GM12878 (cell line): ENCODE measurements at regions not wholly inside any gene's neighbourhood (a gene's known extent, or its start where the extent isn't known, plus 50 kb on each side); places are given as distances from the start of the nearest gene placed in this dataset.

Experiments
- ATAC-seq: fragments of 200-7000 bp; cut with Tn5 transposase; 3 replicates; pipeline ENCODE4 v1.9.1; 2020; ENCODE audit warnings: mild to moderate bottlenecking, moderate library complexity
- BruUV-seq: library from RNA; stranded (reverse); fragments of 400-500 nt; replicated peaks from 2 replicates; lab custom pipeline; 2021; lab: Mats Ljungman, UMichigan
- CTCF ChIA-PET: fragments of 300-600 bp; sonication (Branson Sonifier 250); formaldehyde crosslinking; extraction: SDS; loops from one replicate; lab custom pipeline; 2021; ENCODE audit warnings: inconsistent platforms; lab: Yijun Ruan, JAX
- POLR2A ChIA-PET: fragments of 350-600 bp; formaldehyde crosslinking; extraction: SDS; loops from one replicate; lab custom pipeline; 2021; ENCODE audit warnings: inconsistent platforms; lab: Charles Lee
- RAD21 ChIA-PET: fragments of 300-600 bp; sonication (Branson Sonifier 250); formaldehyde crosslinking; loops from one replicate; lab custom pipeline; 2023; ENCODE audit warnings: antibody characterized with exemption; ENCODE audit not compliant: unreplicated experiment; lab: Charles Lee
- SMC1A ChIA-PET: fragments of 300-600 bp; sonication (Branson Sonifier 250); formaldehyde crosslinking; loops from one replicate; lab custom pipeline; 2023; ENCODE audit not compliant: unreplicated experiment, uncharacterized antibody; lab: Charles Lee
- DNase-seq: peaks from one replicate; pipeline ENCODE4 v3.0.0-alpha.2; 2011; ENCODE audit warnings: low read depth, low spot score
- FAIRE-seq: peaks from 3 replicates; lab custom pipeline; 2011; peaks lifted over from hg19 to GRCh38; lab: Jason Lieb, UNC
- H2AFZ ChIP-seq: 2 replicates; pipeline ENCODE4 v1.6.0; 2011; ENCODE audit warnings: low read depth, low read length, control low read depth; ENCODE audit not compliant: control insufficient read depth
- H3K27ac ChIP-seq: 2 replicates; pipeline ENCODE4 v1.5.1; 2011; ENCODE audit warnings: control low read depth; ENCODE audit not compliant: control insufficient read depth, insufficient read depth
- H3K27me3 ChIP-seq, 2 experiments: replicated peaks in 1 of 2; 2 replicates each; pipeline versions ENCODE4 v1.6.0 to v1.6.1; 2011; ENCODE audit warnings: low read length in 1 of 2; ENCODE audit not compliant: control insufficient read depth in 2 of 2, insufficient read depth in 2 of 2
- H3K36me3 ChIP-seq, 2 experiments: 2 replicates each; pipeline ENCODE4 v1.5.1; 2011; ENCODE audit warnings: low read length in 1 of 2; ENCODE audit not compliant: control insufficient read depth in 2 of 2, insufficient read depth in 2 of 2
- H3K4me1 ChIP-seq: 2 replicates; pipeline ENCODE4 v1.6.1; 2011; ENCODE audit warnings: mild to moderate bottlenecking, low read length, moderate library complexity, mixed read lengths; ENCODE audit not compliant: control insufficient read depth, insufficient read depth
- H3K4me2 ChIP-seq: 2 replicates; pipeline ENCODE4 v1.6.0; 2011; ENCODE audit warnings: control low read depth; ENCODE audit not compliant: control insufficient read depth, insufficient read depth
- H3K4me3 ChIP-seq: fragments of 200-600 bp; sonication (generic); 2 replicates; pipeline ENCODE4 v1.5.1; 2016
- H3K79me2 ChIP-seq: 2 replicates; pipeline ENCODE4 v1.6.0; 2011; ENCODE audit warnings: low read length; ENCODE audit not compliant: control insufficient read depth, insufficient read depth
- H3K9ac ChIP-seq: 2 replicates; pipeline ENCODE4 v1.8.0; 2011; ENCODE audit warnings: low read length, control low read depth, mixed read lengths; ENCODE audit not compliant: control insufficient read depth, insufficient read depth
- H3K9me3 ChIP-seq: replicated peaks from 3 replicates; pipeline ENCODE4 v1.5.1; 2011; ENCODE audit warnings: mild to moderate bottlenecking, low read length; ENCODE audit not compliant: control insufficient read depth, insufficient read depth
- H4K20me1 ChIP-seq: 2 replicates; pipeline ENCODE4 v1.6.0; 2011; ENCODE audit not compliant: control insufficient read depth, insufficient read depth
- ATF3 ChIP-seq: IDR thresholded peaks from 2 replicates; pipeline ENCODE4 v1.6.1; 2011; ENCODE audit warnings: low read depth, mild to moderate bottlenecking, low read length, moderate library complexity, borderline replicate concordance; ENCODE audit errors: extremely low read depth
- ATF7 ChIP-seq: fragments of 450-650 bp; IDR thresholded peaks from 2 replicates; pipeline ENCODE4 v1.6.1; 2016; ENCODE audit warnings: low read depth, mild to moderate bottlenecking
- BACH1 ChIP-seq: fragments of 450-650 bp; IDR thresholded peaks from 2 replicates; pipeline ENCODE4 v1.6.1; 2017; ENCODE audit warnings: mild to moderate bottlenecking, borderline replicate concordance
- CEBPB ChIP-seq, 2 experiments: fragments of 150-350 bp in 1 of 2; IDR thresholded peaks; 2 replicates each; pipeline ENCODE4 v1.6.1; 2012 to 2014; ENCODE audit warnings: low read depth in 2 of 2, low read length in 2 of 2, borderline replicate concordance in 1 of 2, inconsistent platforms in 1 of 2
- CHD1 ChIP-seq: IDR thresholded peaks from 2 replicates; pipeline ENCODE4 v1.6.1; 2012; ENCODE audit warnings: low read depth, low read length, improper control_type of control experiment
- ESRRA ChIP-seq: IDR thresholded peaks from 2 replicates; pipeline ENCODE4 v1.6.1; 2012; ENCODE audit warnings: mild to moderate bottlenecking, low read length, improper control_type of control experiment
- FOXK2 ChIP-seq: fragments of 450-650 bp; IDR thresholded peaks from 2 replicates; pipeline ENCODE4 v1.6.1; 2017; ENCODE audit warnings: mild to moderate bottlenecking, moderate library complexity
- HCFC1 ChIP-seq: fragments of 150-350 bp; IDR thresholded peaks from 2 replicates; pipeline ENCODE4 v1.6.1; 2014; ENCODE audit warnings: low read length
- MLLT1 ChIP-seq: fragments of 450-650 bp; IDR thresholded peaks from 2 replicates; pipeline ENCODE4 v1.6.1; 2016; ENCODE audit warnings: mild to moderate bottlenecking
- MTA2 ChIP-seq: fragments of 450-650 bp; IDR thresholded peaks from 2 replicates; pipeline ENCODE4 v1.6.1; 2016; ENCODE audit warnings: low read depth, mild to moderate bottlenecking, moderate library complexity
- NBN ChIP-seq: fragments of 450-650 bp; IDR thresholded peaks from 2 replicates; pipeline ENCODE4 v1.6.1; 2016
- PAX8 ChIP-seq: fragments of 450-650 bp; IDR thresholded peaks from 2 replicates; pipeline ENCODE4 v1.6.1; 2017; ENCODE audit warnings: mild to moderate bottlenecking, moderate library complexity
- SMARCA5 ChIP-seq: fragments of 450-650 bp; IDR thresholded peaks from 2 replicates; pipeline ENCODE4 v1.6.1; 2017; ENCODE audit warnings: mild to moderate bottlenecking
- SREBF2 ChIP-seq: IDR thresholded peaks from 2 replicates; pipeline ENCODE4 v1.6.1; 2012; ENCODE audit warnings: mild to moderate bottlenecking, low read length
- SRF ChIP-seq, 2 experiments: IDR thresholded peaks; 2 replicates each; pipeline ENCODE4 v1.6.1; 2011; ENCODE audit warnings: low read depth in 2 of 2, low read length in 2 of 2, mild to moderate bottlenecking in 1 of 2, moderate library complexity in 1 of 2
- STAT3 ChIP-seq: IDR thresholded peaks from 2 replicates; pipeline ENCODE4 v1.6.1; 2011; ENCODE audit warnings: low read depth, low read length, improper control_type of control experiment
- USF1 ChIP-seq: IDR thresholded peaks from 2 replicates; pipeline ENCODE4 v1.6.1; 2011; ENCODE audit warnings: borderline replicate concordance, low read depth, mild to moderate bottlenecking, moderate library complexity, mixed read lengths, low read length; ENCODE audit not compliant: insufficient read depth; ENCODE audit errors: extremely low read length
- YY1 ChIP-seq: IDR thresholded peaks from 2 replicates; pipeline ENCODE4 v1.6.1; 2011; ENCODE audit warnings: low read depth, mild to moderate bottlenecking, low read length
- WGBS: methylation state at CpG from one replicate; pipeline ENCODE4 v1.1.6; 2016; ENCODE audit warnings: low lambda C conversion rate; ENCODE audit not compliant: insufficient replicate concordance, insufficient coverage; ENCODE audit errors: missing lambda C conversion rate; 5-methylcytosine and 5-hydroxymethylcytosine counted together
- in situ Hi-C: fragments of 300-500 bp; cut with MboI; formaldehyde crosslinking; loops from 9 replicates; pipeline ENCODE4 v1.14.3; 2018; ENCODE audit warnings: mixed read lengths
- intact Hi-C: fragments of 100-400 bp; cut with micrococcal nuclease; formaldehyde crosslinking; loops from one replicate; pipeline ENCODE4 v1.14.2; 2022; ENCODE audit not compliant: unreplicated experiment
- TF ChIP-seq, protein P1 (sequence below): fragments of 450-650 bp; IDR thresholded peaks from 2 replicates; pipeline ENCODE4 v1.6.1; 2017; ENCODE audit warnings: antibody characterized with exemption, mild to moderate bottlenecking, moderate library complexity
- TF ChIP-seq, protein P2 (sequence below): IDR thresholded peaks from 2 replicates; pipeline ENCODE4 v1.6.1; 2012; ENCODE audit warnings: low read depth, low read length, improper control_type of control experiment

GRCh38 chr2:146949400-146949799, 895.4 kb upstream of the ACVR2A start:
- Histone ChIP-seq H4K20me1 (no peaks in the 10 kb centered on the region), H3K9ac (no peak overlapping the region), H3K27ac (no peak overlapping the region), H3K4me2 (no peak overlapping the region), H3K36me3 (no peaks in the 10 kb centered on the region), H3K79me2 (no peaks in the 10 kb centered on the region), H3K9me3 (no peaks in the 10 kb centered on the region), H3K4me3 (no peak overlapping the region), H2AFZ (no peak overlapping the region), H3K4me1 (no peaks in the 10 kb centered on the region), H3K27me3 (no peaks in the 10 kb centered on the region; a peak in 1 of 4 replicates)
- in situ Hi-C loops: no loop called here
- WGBS: 14% methylated on average over 2 of the region's 2 CpGs
- ChIA-PET SMC1A (no interaction called here), RAD21 (no interaction called here), POLR2A (no interaction called here), CTCF (interaction anchor here (1.4 kb wide), 1 partner anchor 9 kb away, joined by 4 read pairs; no protein-coding TSS in a partner anchor)
- intact Hi-C loops: no loop called here
- FAIRE-seq: no peak
- no TSS peak for BruUV-seq
- DNase-seq: no peak
- TF ChIP-seq ESRRA (no peak), PAX8 (no peak), CHD1 (no peak), MLLT1 (no peak), ATF3 (no peak), ATF7 (no peak), HCFC1 (no peak), SMARCA5 (no peak), NBN (no peak), BACH1 (no peak), SREBF2 (no peak), YY1 (no peak), USF1 (no peak), FOXK2 (no peak), STAT3 (no peak), SRF (IDR thresholded peaks at IDR 0.05; ENCODE audit: low read depth in 2 of 2, low read length in 2 of 2) (no peak), MTA2 (no peak), CEBPB (IDR thresholded peaks at IDR 0.05; ENCODE audit: borderline replicate concordance in 1 of 2, low read depth in 2 of 2, low read length in 2 of 2) (no peak)
- TF ChIP-seq, protein P1, sequence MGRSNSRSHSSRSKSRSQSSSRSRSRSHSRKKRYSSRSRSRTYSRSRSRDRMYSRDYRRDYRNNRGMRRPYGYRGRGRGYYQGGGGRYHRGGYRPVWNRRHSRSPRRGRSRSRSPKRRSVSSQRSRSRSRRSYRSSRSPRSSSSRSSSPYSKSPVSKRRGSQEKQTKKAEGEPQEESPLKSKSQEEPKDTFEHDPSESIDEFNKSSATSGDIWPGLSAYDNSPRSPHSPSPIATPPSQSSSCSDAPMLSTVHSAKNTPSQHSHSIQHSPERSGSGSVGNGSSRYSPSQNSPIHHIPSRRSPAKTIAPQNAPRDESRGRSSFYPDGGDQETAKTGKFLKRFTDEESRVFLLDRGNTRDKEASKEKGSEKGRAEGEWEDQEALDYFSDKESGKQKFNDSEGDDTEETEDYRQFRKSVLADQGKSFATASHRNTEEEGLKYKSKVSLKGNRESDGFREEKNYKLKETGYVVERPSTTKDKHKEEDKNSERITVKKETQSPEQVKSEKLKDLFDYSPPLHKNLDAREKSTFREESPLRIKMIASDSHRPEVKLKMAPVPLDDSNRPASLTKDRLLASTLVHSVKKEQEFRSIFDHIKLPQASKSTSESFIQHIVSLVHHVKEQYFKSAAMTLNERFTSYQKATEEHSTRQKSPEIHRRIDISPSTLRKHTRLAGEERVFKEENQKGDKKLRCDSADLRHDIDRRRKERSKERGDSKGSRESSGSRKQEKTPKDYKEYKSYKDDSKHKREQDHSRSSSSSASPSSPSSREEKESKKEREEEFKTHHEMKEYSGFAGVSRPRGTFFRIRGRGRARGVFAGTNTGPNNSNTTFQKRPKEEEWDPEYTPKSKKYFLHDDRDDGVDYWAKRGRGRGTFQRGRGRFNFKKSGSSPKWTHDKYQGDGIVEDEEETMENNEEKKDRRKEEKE: no peak
- TF ChIP-seq, protein P2, sequence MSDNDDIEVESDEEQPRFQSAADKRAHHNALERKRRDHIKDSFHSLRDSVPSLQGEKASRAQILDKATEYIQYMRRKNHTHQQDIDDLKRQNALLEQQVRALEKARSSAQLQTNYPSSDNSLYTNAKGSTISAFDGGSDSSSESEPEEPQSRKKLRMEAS: no peak
- no peak for ATAC-seq
